ENCODE measurements at regions not wholly inside any gene's neighbourhood (a gene's known extent, or its start where the extent isn't known, plus 50 kb on each side); places are given as distances from the start of the nearest gene placed in this dataset.

DNA sequence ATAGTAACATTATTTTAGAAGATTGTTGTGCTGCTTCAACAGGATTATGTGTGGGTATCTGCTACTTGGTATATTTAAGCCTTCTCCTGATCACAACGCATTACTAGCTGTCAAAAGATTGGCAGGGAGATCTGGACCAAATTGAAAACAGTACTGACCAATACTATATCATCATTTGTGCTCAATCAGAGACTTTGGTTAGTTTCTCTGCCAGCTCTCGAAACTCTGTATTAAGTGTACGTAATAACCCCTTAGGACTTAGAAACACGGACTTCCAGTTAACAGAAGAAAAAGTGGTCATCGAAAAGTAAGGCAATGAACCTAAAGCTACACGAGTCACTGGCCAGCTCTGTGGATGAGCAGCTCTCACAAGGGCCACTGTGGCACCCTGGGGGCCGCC is 146.0 kb downstream of the EVX1 start:
- Histone ChIP-seq H3K4me3 (no peak overlapping the region), H3K27ac (no peak overlapping the region), H3K27me3 (no peaks in the 10 kb centered on the region), H3K4me1 (no peaks in the 10 kb centered on the region), H3K36me3 (no peaks in the 10 kb centered on the region), H3K9me3 (no peaks in the 10 kb centered on the region)
- DNase-seq, result no peak
- ATAC-seq, result no peak
- 80% methylated on average over 6 of the region's 7 CpGs for WGBS (ENCODE audit: insufficient coverage, low coverage, low lambda C conversion rate, missing lambda C conversion rate)
- intact Hi-C loops (cut with DNase I), result no loop called here
- TF ChIP-seq, protein P1, sequence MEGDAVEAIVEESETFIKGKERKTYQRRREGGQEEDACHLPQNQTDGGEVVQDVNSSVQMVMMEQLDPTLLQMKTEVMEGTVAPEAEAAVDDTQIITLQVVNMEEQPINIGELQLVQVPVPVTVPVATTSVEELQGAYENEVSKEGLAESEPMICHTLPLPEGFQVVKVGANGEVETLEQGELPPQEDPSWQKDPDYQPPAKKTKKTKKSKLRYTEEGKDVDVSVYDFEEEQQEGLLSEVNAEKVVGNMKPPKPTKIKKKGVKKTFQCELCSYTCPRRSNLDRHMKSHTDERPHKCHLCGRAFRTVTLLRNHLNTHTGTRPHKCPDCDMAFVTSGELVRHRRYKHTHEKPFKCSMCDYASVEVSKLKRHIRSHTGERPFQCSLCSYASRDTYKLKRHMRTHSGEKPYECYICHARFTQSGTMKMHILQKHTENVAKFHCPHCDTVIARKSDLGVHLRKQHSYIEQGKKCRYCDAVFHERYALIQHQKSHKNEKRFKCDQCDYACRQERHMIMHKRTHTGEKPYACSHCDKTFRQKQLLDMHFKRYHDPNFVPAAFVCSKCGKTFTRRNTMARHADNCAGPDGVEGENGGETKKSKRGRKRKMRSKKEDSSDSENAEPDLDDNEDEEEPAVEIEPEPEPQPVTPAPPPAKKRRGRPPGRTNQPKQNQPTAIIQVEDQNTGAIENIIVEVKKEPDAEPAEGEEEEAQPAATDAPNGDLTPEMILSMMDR (IDR thresholded peaks at IDR 0.05), result no peak
- TF ChIP-seq POLR2A (IDR thresholded peaks at IDR 0.05), result no peak

DNA sequence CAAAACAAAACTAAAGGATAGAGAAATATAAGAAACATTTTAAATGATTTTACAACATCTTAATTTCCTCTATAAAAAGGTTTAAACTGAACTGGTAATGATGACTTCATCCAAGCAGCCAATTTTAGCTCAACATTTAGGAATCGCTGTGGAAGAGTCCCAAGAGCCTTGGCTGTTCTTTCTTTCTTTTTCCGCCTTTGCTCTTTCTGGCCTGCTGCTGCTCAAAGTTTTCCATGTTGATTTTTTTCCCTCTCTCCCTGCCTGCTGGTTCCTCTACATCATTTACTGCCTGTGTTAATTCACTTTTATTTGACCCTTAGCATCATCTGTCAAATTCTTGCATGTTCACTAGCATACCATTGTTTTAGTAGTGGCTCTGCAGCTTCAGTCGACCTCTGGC is 146.9 kb downstream of the EVX1 start:
- intact Hi-C loops (cut with DNase I), result no loop called here
- 69% methylated on average over 3 of the region's 3 CpGs for WGBS (ENCODE audit: insufficient coverage, low coverage, low lambda C conversion rate, missing lambda C conversion rate)

DNA sequence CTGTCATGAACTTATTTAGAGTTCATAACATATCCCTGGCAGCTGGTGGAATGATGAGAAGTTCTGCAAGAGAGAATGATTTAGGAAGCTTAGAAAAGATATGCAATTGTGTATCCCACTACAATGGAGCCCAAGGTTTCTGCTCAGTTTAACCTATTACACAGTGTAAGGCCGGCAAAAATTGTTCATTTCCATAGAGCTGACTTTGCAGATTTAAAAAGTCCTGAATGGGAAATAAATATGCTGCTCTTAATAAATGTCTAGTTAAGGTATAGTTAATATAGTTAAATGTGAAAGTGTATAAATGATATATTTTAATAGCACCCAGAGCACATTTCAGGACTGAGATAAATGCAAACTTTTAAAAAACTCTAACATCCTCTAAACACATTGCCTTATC is 149.9 kb downstream of the EVX1 start:
- no peaks in the 10 kb centered on the region for H3K36me3 ChIP-seq
- DNase-seq (no peak), ATAC-seq (no peak)
- H3K27me3 ChIP-seq, result no peaks in the 10 kb centered on the region
- 82% methylated on average over 1 of the region's 1 CpG for WGBS (ENCODE audit: insufficient coverage, low coverage, low lambda C conversion rate, missing lambda C conversion rate)
- H3K4me1 ChIP-seq, result no peaks in the 10 kb centered on the region
- intact Hi-C loops (cut with DNase I), result no loop called here
- no peak overlapping the region for H3K27ac ChIP-seq
- no peaks in the 10 kb centered on the region for H3K9me3 ChIP-seq
- TF ChIP-seq, protein P1 (IDR thresholded peaks at IDR 0.05), result no peak
- no peak for TF ChIP-seq POLR2A (IDR thresholded peaks at IDR 0.05)
- no peak overlapping the region for H3K4me3 ChIP-seq

More for the DNA sequence above, 146.9 kb downstream of the EVX1 start:
- TF ChIP-seq, protein P1 (IDR thresholded peaks at IDR 0.05), result no peak
- TF ChIP-seq POLR2A (IDR thresholded peaks at IDR 0.05), result no peak
- no peaks in the 10 kb centered on the region for H3K27me3 ChIP-seq
- H3K27ac ChIP-seq, result no peak overlapping the region
- DNase-seq, result no peak
- no peaks in the 10 kb centered on the region for H3K4me1 ChIP-seq
- H3K4me3 ChIP-seq, result no peak overlapping the region
- no peak for ATAC-seq
- H3K36me3 ChIP-seq, result no peaks in the 10 kb centered on the region
- no peaks in the 10 kb centered on the region for H3K9me3 ChIP-seq

DNA sequence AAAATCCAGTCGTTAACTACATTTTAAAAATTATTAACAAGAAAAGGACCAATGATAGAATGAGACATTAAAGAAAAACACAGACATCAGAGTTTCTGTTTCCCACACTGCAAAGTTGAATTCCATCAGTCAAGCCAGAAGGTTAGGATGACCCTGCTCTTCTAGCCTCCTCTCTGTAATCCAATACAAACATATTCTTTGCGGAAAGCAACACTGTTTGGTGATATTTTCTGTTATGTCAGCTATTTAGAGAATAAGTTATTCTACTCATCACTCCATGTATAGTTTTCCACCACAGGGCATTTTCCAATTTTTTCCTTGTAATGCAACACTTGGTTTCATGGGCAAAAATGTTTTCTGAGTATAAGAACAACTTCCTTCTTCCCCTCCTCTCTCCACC is 152.3 kb downstream of the EVX1 start:
- Histone ChIP-seq H3K9me3 (no peaks in the 10 kb centered on the region), H3K4me1 (no peaks in the 10 kb centered on the region), H3K4me3 (no peak overlapping the region), H3K27ac (no peak overlapping the region), H3K36me3 (no peaks in the 10 kb centered on the region), H3K27me3 (no peaks in the 10 kb centered on the region)
- no peak for ATAC-seq
- no peak for TF ChIP-seq POLR2A (IDR thresholded peaks at IDR 0.05)
- TF ChIP-seq, protein P1 (IDR thresholded peaks at IDR 0.05), result no peak
- WGBS (ENCODE audit: insufficient coverage, low coverage, low lambda C conversion rate, missing lambda C conversion rate), result 54% methylated on average over 2 of the region's 2 CpGs
- no peak for DNase-seq
- intact Hi-C loops (cut with DNase I), result no loop called here

DNA sequence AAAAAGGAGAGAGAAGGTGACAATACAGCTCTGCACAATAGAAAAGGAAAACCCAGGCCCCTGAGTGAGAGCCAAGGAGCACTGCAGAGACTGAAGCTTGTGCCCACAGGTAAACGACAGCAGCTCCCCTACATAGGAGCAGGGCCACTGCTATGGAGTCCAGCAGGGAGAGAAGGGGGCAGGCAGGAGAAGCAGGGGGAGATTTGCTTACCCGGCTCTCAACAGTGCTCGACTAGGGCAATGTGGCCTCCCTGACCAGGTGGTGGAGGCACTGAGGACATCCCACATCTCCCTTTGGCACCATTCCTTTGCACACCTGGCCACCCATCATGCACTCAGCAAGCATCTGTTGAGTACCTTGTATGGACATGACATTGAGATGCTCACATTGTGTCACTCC is 153.0 kb downstream of the EVX1 start:
- Histone ChIP-seq H3K4me1 (no peaks in the 10 kb centered on the region), H3K27me3 (no peaks in the 10 kb centered on the region), H3K4me3 (no peak overlapping the region), H3K27ac (no peak overlapping the region), H3K36me3 (no peaks in the 10 kb centered on the region), H3K9me3 (no peaks in the 10 kb centered on the region)
- 67% methylated on average over 1 of the region's 3 CpGs for whole genome bisulfite sequencing (ENCODE audit: insufficient coverage, low coverage, low lambda C conversion rate, missing lambda C conversion rate)
- TF ChIP-seq, protein P1 (IDR thresholded peaks at IDR 0.05), result no peak
- no peak for TF ChIP-seq POLR2A (IDR thresholded peaks at IDR 0.05)
- intact Hi-C loops (cut with DNase I), result no loop called here
- DNase-seq (no peak), ATAC-seq (no peak)

Data from right lobe of liver (tissue), 6 donors.